ENCODE measurements at regions not wholly inside any gene's neighbourhood (a gene's known extent, or its start where the extent isn't known, plus 50 kb on each side); places are given as distances from the start of the nearest gene placed in this dataset.

DNA sequence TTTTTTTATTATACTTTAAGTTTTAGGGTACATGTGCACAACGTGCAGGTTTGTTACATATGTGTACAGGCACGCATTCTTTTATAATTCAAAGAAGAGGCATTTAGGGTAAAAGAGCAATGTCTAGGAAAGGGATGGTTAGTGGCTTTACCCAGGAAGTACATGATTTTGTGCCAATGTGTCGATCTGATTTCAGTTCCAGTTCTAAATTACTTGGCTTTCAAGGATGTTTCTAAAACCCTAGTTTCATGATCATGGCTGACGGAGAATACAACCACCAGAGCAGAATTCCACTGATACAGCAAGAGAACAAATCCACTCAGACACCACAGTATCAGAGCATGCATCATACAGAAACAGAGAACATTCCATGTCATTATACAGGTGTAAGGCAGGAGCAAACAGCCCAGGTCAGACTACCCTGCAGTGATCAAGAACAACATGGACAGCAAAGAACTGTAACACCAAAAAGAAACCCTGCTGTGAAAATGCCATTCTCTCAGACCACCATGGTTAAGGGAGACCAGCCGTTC is 116.7 kb upstream of the STK17B start:
- Histone ChIP-seq H2AFZ (ENCODE audit: low read depth, low read length) (no peak overlapping the region), H4K20me1 (replicated peaks; ENCODE audit: control insufficient read depth, extremely low read depth, insufficient read depth, low read length) (no peaks in the 10 kb centered on the region), H3K27ac (ENCODE audit: insufficient read depth, low read depth, low read length) (no peak overlapping the region), H3K36me3 (ENCODE audit: control insufficient read depth in 2 of 2, extremely low read depth in 1 of 2, insufficient read depth in 2 of 2, low read length in 2 of 2) (peaks cover 4 to 23% of the 10 kb centered on the region in 2 experiments), H3K4me3 (replicated peaks in 1 of 3; ENCODE audit: insufficient read depth in 1 of 3, low read depth in 1 of 3, low read length in 3 of 3) (no peak overlapping the region), H3K9ac (replicated peaks; ENCODE audit: extremely low read depth, insufficient read depth, low read length) (no peak overlapping the region), H3K9me1 (replicated peaks; ENCODE audit: control insufficient read depth, extremely low read depth, insufficient read depth, low read length) (no peaks in the 10 kb centered on the region), H3K4me2 (ENCODE audit: insufficient read depth, low read length) (no peak overlapping the region), H3K79me2 (ENCODE audit: control insufficient read depth, insufficient read depth, low read length) (no peaks in the 10 kb centered on the region), H3K27me3 (ENCODE audit: control insufficient read depth in 2 of 2, insufficient read depth in 2 of 2, low read length in 2 of 2) (no peaks in the 10 kb centered on the region), H3K4me1 (ENCODE audit: control insufficient read depth, extremely low read depth, insufficient read depth, low read length) (peaks cover 30% of the 10 kb centered on the region), H3K9me3 (replicated peaks; ENCODE audit: control insufficient read depth, insufficient read depth, low read length) (no peaks in the 10 kb centered on the region)
- dilution Hi-C loops (cut with MboI; ENCODE audit: extremely low pct_ligation_motif_present, low sequenced_read_pairs): no loop called here
- POLR2A ChIA-PET: no interaction called here
- DNase-seq (ENCODE audit: low read depth, low spot score): no peak
- CTCF ChIA-PET: interaction anchor here (2.0 kb wide), 1 partner anchor 10 kb away, joined by 7 read pairs; no protein-coding TSS in a partner anchor
- no peak for FAIRE-seq
- no TSS peak for BruUV-seq (replicated peaks)
- intact Hi-C loops (cut with micrococcal nuclease): no loop called here
- TF ChIP-seq POLR2A (IDR thresholded peaks at IDR 0.05; ENCODE audit: low read depth, low read length) (no peak), POLR2AphosphoS5 (IDR thresholded peaks at IDR 0.05; ENCODE audit: insufficient read depth, low read depth, low read length) (no peak), JUN (IDR thresholded peaks at IDR 0.05; ENCODE audit: borderline replicate concordance, insufficient read depth, insufficient read length, low read depth) (no peak), FOS (IDR thresholded peaks at IDR 0.05; ENCODE audit: borderline replicate concordance, insufficient read depth, low read length) (no peak), EZH2 (IDR thresholded peaks at IDR 0.05; ENCODE audit: borderline replicate concordance, low read depth, low read length, severe bottlenecking) (no peak), MYC (IDR thresholded peaks at IDR 0.05; ENCODE audit: low read depth, low read length) (no peak)
- TF ChIP-seq, protein P1, sequence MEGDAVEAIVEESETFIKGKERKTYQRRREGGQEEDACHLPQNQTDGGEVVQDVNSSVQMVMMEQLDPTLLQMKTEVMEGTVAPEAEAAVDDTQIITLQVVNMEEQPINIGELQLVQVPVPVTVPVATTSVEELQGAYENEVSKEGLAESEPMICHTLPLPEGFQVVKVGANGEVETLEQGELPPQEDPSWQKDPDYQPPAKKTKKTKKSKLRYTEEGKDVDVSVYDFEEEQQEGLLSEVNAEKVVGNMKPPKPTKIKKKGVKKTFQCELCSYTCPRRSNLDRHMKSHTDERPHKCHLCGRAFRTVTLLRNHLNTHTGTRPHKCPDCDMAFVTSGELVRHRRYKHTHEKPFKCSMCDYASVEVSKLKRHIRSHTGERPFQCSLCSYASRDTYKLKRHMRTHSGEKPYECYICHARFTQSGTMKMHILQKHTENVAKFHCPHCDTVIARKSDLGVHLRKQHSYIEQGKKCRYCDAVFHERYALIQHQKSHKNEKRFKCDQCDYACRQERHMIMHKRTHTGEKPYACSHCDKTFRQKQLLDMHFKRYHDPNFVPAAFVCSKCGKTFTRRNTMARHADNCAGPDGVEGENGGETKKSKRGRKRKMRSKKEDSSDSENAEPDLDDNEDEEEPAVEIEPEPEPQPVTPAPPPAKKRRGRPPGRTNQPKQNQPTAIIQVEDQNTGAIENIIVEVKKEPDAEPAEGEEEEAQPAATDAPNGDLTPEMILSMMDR (IDR thresholded peaks at IDR 0.05; ENCODE audit: extremely low read depth in 1 of 2, insufficient read depth in 1 of 2, low read depth in 1 of 2, low read length in 2 of 2): no peak
- TF ChIP-seq, protein P2, sequence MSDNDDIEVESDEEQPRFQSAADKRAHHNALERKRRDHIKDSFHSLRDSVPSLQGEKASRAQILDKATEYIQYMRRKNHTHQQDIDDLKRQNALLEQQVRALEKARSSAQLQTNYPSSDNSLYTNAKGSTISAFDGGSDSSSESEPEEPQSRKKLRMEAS (IDR thresholded peaks at IDR 0.05; ENCODE audit: insufficient read depth, insufficient read length): no peak

Data from endothelial cell of umbilical vein (primary cell).